Upper lobe of right lung (tissue), 1 donor: ENCODE measurements at regions not wholly inside any gene's neighbourhood (a gene's known extent, or its start where the extent isn't known, plus 50 kb on each side); places are given as distances from the start of the nearest gene placed in this dataset.
"Not testable (repeated sequence)": the region's sequence is repeated elsewhere in the genome, so short reads cannot be mapped to it uniquely, and the experiment has no call there.

ENCODE experiments used
- ATAC-seq: fragments of 200-7000 bp; cut with Tn5 transposase; one replicate; pipeline ENCODE4 v1.9.1; 2020; ENCODE audit warnings: mild to moderate bottlenecking, moderate library complexity
- DNase-seq: peaks from one replicate; pipeline ENCODE4 v3.0.0-alpha.2; 2020
- H3K27ac ChIP-seq: fragments of 200-600 bp; one replicate; pipeline ENCODE4 v1.8.0; 2022
- H3K27me3 ChIP-seq: fragments of 200-600 bp; one replicate; pipeline ENCODE4 v1.8.0; 2022; ENCODE audit warnings: mild to moderate bottlenecking
- H3K36me3 ChIP-seq: fragments of 200-600 bp; one replicate; pipeline ENCODE4 v1.8.0; 2022
- H3K4me1 ChIP-seq: fragments of 200-600 bp; one replicate; pipeline ENCODE4 v1.8.0; 2022
- H3K4me3 ChIP-seq: fragments of 200-600 bp; one replicate; pipeline ENCODE4 v1.8.0; 2022; ENCODE audit warnings: mild to moderate bottlenecking
- H3K9me3 ChIP-seq: fragments of 200-600 bp; one replicate; pipeline ENCODE4 v1.8.0; 2022
- CTCF ChIP-seq: fragments of 200-600 bp; IDR thresholded peaks from one replicate; pipeline ENCODE4 v1.8.0; 2022; ENCODE audit warnings: antibody characterized with exemption
- intact Hi-C: fragments of 100-400 bp; cut with DNase I; formaldehyde crosslinking; loops from one replicate; pipeline ENCODE4 v1.11.0; 2022
- donor health status: DM: no; HTN: yes; CAD: no; lungs with severe emphysema.

GRCh38 chrX:97909245-97909644 lies 1025.5 kb downstream of the RPA4 start:
- no peaks in the 10 kb centered on the region for H3K9me3 ChIP-seq
- ATAC-seq, result no peak
- no peak for TF ChIP-seq CTCF
- H3K4me1 ChIP-seq, result no peaks in the 10 kb centered on the region
- intact Hi-C loops, result no loop called here
- DNase-seq, result no peak
- H3K36me3 ChIP-seq, result no peaks in the 10 kb centered on the region
- H3K27me3 ChIP-seq, result no peaks in the 10 kb centered on the region
- no peak overlapping the region for H3K27ac ChIP-seq
- H3K4me3 ChIP-seq, result no peak overlapping the region

- intact Hi-C loops, ATAC-seq, H3K36me3 ChIP-seq, H3K9me3 ChIP-seq, DNase-seq, H3K4me1 ChIP-seq, H3K27ac ChIP-seq, H3K4me3 ChIP-seq, H3K27me3 ChIP-seq: not testable (repeated sequence)
These were observed 1031.7 kb downstream of the RPA4 start for GRCh38 chrX:97915390-97915789.

- H3K9me3 ChIP-seq, H3K27ac ChIP-seq, intact Hi-C loops, DNase-seq, H3K27me3 ChIP-seq, ATAC-seq, H3K4me1 ChIP-seq, H3K4me3 ChIP-seq, H3K36me3 ChIP-seq: not testable (repeated sequence)
These were observed 1037.5 kb downstream of the RPA4 start for GRCh38 chrX:97921223-97921622.

GRCh38 chrX:97931586-97931985 lies 1047.9 kb downstream of the RPA4 start:
- intact Hi-C loops, result no loop called here
- Histone ChIP-seq H3K27ac (no peak overlapping the region), H3K27me3 (no peaks in the 10 kb centered on the region), H3K9me3 (no peaks in the 10 kb centered on the region), H3K4me1 (no peaks in the 10 kb centered on the region), H3K36me3 (no peaks in the 10 kb centered on the region), H3K4me3 (no peak overlapping the region)
- no peak for DNase-seq
- no peak for TF ChIP-seq CTCF
- no peak for ATAC-seq

- intact Hi-C loops, result no loop called here
- no peak for TF ChIP-seq CTCF
- no peak for ATAC-seq
These were observed 1052.6 kb downstream of the RPA4 start for GRCh38 chrX:97936296-97936695.

GRCh38 chrX:97938706-97939105 lies 1055.0 kb downstream of the RPA4 start:
- DNase-seq (no peak), ATAC-seq (no peak)
- intact Hi-C loops, result no loop called here
- Histone ChIP-seq H3K4me1 (no peaks in the 10 kb centered on the region), H3K36me3 (no peaks in the 10 kb centered on the region), H3K4me3 (no peak overlapping the region), H3K27ac (no peak overlapping the region), H3K9me3 (no peaks in the 10 kb centered on the region), H3K27me3 (no peaks in the 10 kb centered on the region)
- no peak for TF ChIP-seq CTCF

More at GRCh38 chrX:97936296-97936695, 1052.6 kb downstream of the RPA4 start:
- Histone ChIP-seq H3K4me1 (no peaks in the 10 kb centered on the region), H3K27ac (no peak overlapping the region), H3K9me3 (no peaks in the 10 kb centered on the region), H3K36me3 (no peaks in the 10 kb centered on the region), H3K27me3 (no peaks in the 10 kb centered on the region), H3K4me3 (no peak overlapping the region)
- DNase-seq, result no peak

GRCh38 chrX:97968376-97969163 lies 1084.9 kb downstream of the RPA4 start:
- Histone ChIP-seq H3K36me3 (no peaks in the 10 kb centered on the region), H3K27ac (no peak overlapping the region), H3K4me3 (no peak overlapping the region), H3K4me1 (no peaks in the 10 kb centered on the region), H3K27me3 (no peaks in the 10 kb centered on the region), H3K9me3 (no peaks in the 10 kb centered on the region)
- intact Hi-C loops, result no loop called here
- DNase-seq (no peak), ATAC-seq (no peak)
- TF ChIP-seq CTCF, result no peak
